H1 (cell line): ENCODE measurements at regions not wholly inside any gene's neighbourhood (a gene's known extent, or its start where the extent isn't known, plus 50 kb on each side); places are given as distances from the start of the nearest gene placed in this dataset.

Experiments used
- CTCF ChIA-PET: fragments of 300-600 bp; sonication (Branson Sonifier 250); formaldehyde crosslinking; loops from one replicate; lab custom pipeline; 2021; ENCODE audit not compliant: partially characterized antibody; lab: Charles Lee
- POLR2A ChIA-PET: fragments of 300-600 bp; sonication (Branson Sonifier 250); formaldehyde crosslinking; loops from one replicate; lab custom pipeline; 2021; ENCODE audit warnings: inconsistent platforms; ENCODE audit not compliant: partially characterized antibody; lab: Charles Lee
- DNase-seq, 2 experiments: peaks; one replicate each; pipeline versions ENCODE4 v3.0.0 to v3.0.0-alpha.2; 2010 to 2022; ENCODE audit warnings: low spot score in 2 of 2, low read depth in 1 of 2, mixed read lengths in 1 of 2
- FAIRE-seq: peaks from 2 replicates; lab custom pipeline; 2011; peaks lifted over from hg19 to GRCh38; lab: Jason Lieb, UNC
- H2AFZ ChIP-seq: 2 replicates; pipeline ENCODE4 v1.8.1; 2012; ENCODE audit warnings: low read length, inconsistent platforms
- H2AK5ac ChIP-seq: 2 replicates; pipeline ENCODE4 v1.6.1; 2013; ENCODE audit warnings: low read depth, low read length
- H2BK120ac ChIP-seq: replicated peaks from 2 replicates; pipeline ENCODE3; 2013; ENCODE audit warnings: low read depth, low read length, inconsistent platforms
- H2BK12ac ChIP-seq: 2 replicates; pipeline ENCODE4 v1.6.1; 2013; ENCODE audit warnings: low read depth, low read length
- H2BK15ac ChIP-seq: 2 replicates; pipeline ENCODE4 v1.6.1; 2013; ENCODE audit warnings: low read length
- H2BK20ac ChIP-seq: 2 replicates; pipeline ENCODE4 v1.6.1; 2013; ENCODE audit warnings: low read length
- H2BK5ac ChIP-seq: 2 replicates; pipeline ENCODE4 v1.6.1; 2013; ENCODE audit warnings: low read depth, low read length
- H3K14ac ChIP-seq: 2 replicates; pipeline ENCODE4 v1.6.1; 2013; ENCODE audit warnings: inconsistent platforms; ENCODE audit not compliant: insufficient read length
- H3K18ac ChIP-seq: 2 replicates; pipeline ENCODE4 v1.6.1; 2013; ENCODE audit warnings: low read length; ENCODE audit errors: extremely low read depth
- H3K23ac ChIP-seq: 2 replicates; pipeline ENCODE4 v1.6.1; 2013; ENCODE audit warnings: inconsistent platforms; ENCODE audit not compliant: insufficient read length
- H3K23me2 ChIP-seq: 2 replicates; pipeline ENCODE4 v1.6.1; 2013; ENCODE audit warnings: low read depth, low read length
- H3K27ac ChIP-seq: 2 replicates; pipeline ENCODE4 v1.6.1; 2011; ENCODE audit warnings: low read depth, low read length, inconsistent platforms
- H3K27me3 ChIP-seq, 4 experiments: replicated peaks in 1 of 4; 1 replicate in 1 of 4; 2 replicates in 3 of 4; pipeline versions ENCODE4 v1.6.1 to v1.8.1; 2011 to 2013; ENCODE audit warnings: low read length in 3 of 4, mild to moderate bottlenecking in 3 of 4, inconsistent platforms in 2 of 4, mixed read lengths in 2 of 4, moderate library complexity in 1 of 4; ENCODE audit not compliant: control insufficient read depth in 3 of 4, insufficient read depth in 3 of 4; ENCODE audit errors: extremely low read depth in 1 of 4
- H3K36me3 ChIP-seq, 4 experiments: 2 replicates each; pipeline versions ENCODE4 v1.6.1 to v1.8.1; 2011 to 2013; ENCODE audit warnings: mild to moderate bottlenecking in 4 of 4, low read length in 3 of 4, moderate library complexity in 2 of 4, control low read depth in 1 of 4, inconsistent platforms in 1 of 4; ENCODE audit not compliant: insufficient read depth in 4 of 4, control insufficient read depth in 2 of 4
- H3K4ac ChIP-seq: replicated peaks from 2 replicates; pipeline ENCODE3; 2013; ENCODE audit warnings: low read length, low read depth, mixed read lengths, inconsistent platforms; ENCODE audit not compliant: insufficient read length
- H3K4me1 ChIP-seq, 4 experiments: replicated peaks in 1 of 4; 1 replicate in 1 of 4; 2 replicates in 3 of 4; pipeline versions ENCODE4 v1.6.1 to v1.8.1; 2011 to 2013; ENCODE audit warnings: low read length in 3 of 4, inconsistent platforms in 2 of 4, mixed read lengths in 1 of 4; ENCODE audit not compliant: insufficient read depth in 4 of 4, control insufficient read depth in 3 of 4
- H3K4me2 ChIP-seq, 2 experiments: 2 replicates each; pipeline versions ENCODE4 v1.6.1 to v1.8.1; 2011 to 2013; ENCODE audit warnings: low read depth in 2 of 2, low read length in 2 of 2, control low read depth in 1 of 2, inconsistent platforms in 1 of 2, mild to moderate bottlenecking in 1 of 2; ENCODE audit not compliant: insufficient read depth in 1 of 2
- H3K4me3 ChIP-seq, 4 experiments: fragments of 200-600, 300-600 bp in 1 of 4; sonication (generic), shearing (Covaris generic), sonication (Bioruptor Twin) in 1 of 4; 2 replicates each; pipeline versions ENCODE4 v1.5.1 to v1.8.1; 2011 to 2016; ENCODE audit warnings: low read length in 4 of 4, low read depth in 3 of 4, control low read depth in 2 of 4, inconsistent platforms in 2 of 4, mild to moderate bottlenecking in 2 of 4, mixed read lengths in 1 of 4, moderate library complexity in 1 of 4; ENCODE audit not compliant: insufficient read depth in 2 of 4; ENCODE audit errors: extremely low read depth in 1 of 4
- H3K56ac ChIP-seq: replicated peaks from 2 replicates; pipeline ENCODE3; 2013; ENCODE audit warnings: low read depth, mild to moderate bottlenecking, mixed read lengths, low read length, inconsistent platforms; ENCODE audit not compliant: insufficient read length
- H3K79me1 ChIP-seq: 2 replicates; pipeline ENCODE4 v1.6.1; 2013; ENCODE audit warnings: low read depth, low read length, control low read depth
- H3K79me2 ChIP-seq, 2 experiments: 2 replicates each; pipeline versions ENCODE4 v1.6.1 to v1.8.1; 2012 to 2013; ENCODE audit warnings: low read length in 2 of 2, mild to moderate bottlenecking in 2 of 2, inconsistent platforms in 1 of 2; ENCODE audit not compliant: insufficient read depth in 2 of 2, control insufficient read depth in 1 of 2
- H3K9ac ChIP-seq, 4 experiments: replicated peaks in 1 of 4; 1 replicate in 1 of 4; 2 replicates in 3 of 4; pipeline versions ENCODE4 v1.6.1 to v1.8.1; 2011 to 2013; ENCODE audit warnings: low read depth in 3 of 4, low read length in 3 of 4, control low read depth in 2 of 4, mild to moderate bottlenecking in 2 of 4, moderate library complexity in 2 of 4, inconsistent platforms in 1 of 4; ENCODE audit errors: extremely low read depth in 1 of 4
- H3K9me3 ChIP-seq, 2 experiments: 2 replicates each; pipeline versions ENCODE4 v1.6.1 to v1.8.1; 2012 to 2013; ENCODE audit warnings: mild to moderate bottlenecking in 2 of 2, moderate library complexity in 2 of 2, control low read depth in 1 of 2, inconsistent platforms in 1 of 2, low read depth in 1 of 2, low read length in 1 of 2, mixed read lengths in 1 of 2; ENCODE audit not compliant: insufficient read depth in 2 of 2
- H4K20me1 ChIP-seq, 2 experiments: replicated peaks in 1 of 2; 2 replicates each; pipeline versions ENCODE3 to v1.8.1; 2011 to 2013; ENCODE audit warnings: inconsistent platforms in 2 of 2, low read length in 2 of 2, mild to moderate bottlenecking in 1 of 2; ENCODE audit not compliant: insufficient read depth in 2 of 2, control insufficient read depth in 1 of 2
- H4K5ac ChIP-seq: 2 replicates; pipeline ENCODE4 v1.6.1; 2013; ENCODE audit warnings: low read length, low read depth, mixed read lengths, inconsistent platforms; ENCODE audit not compliant: insufficient read length
- H4K8ac ChIP-seq: 2 replicates; pipeline ENCODE4 v1.8.0; 2013; ENCODE audit warnings: mild to moderate bottlenecking, moderate library complexity, low read length, inconsistent platforms; ENCODE audit not compliant: insufficient read depth; ENCODE audit errors: extremely low read depth
- H4K91ac ChIP-seq: replicated peaks from 2 replicates; pipeline ENCODE3; 2013; ENCODE audit warnings: low read length, mixed read lengths, inconsistent platforms; ENCODE audit not compliant: insufficient read length
- BCL11A ChIP-seq, 2 experiments: IDR thresholded peaks; one replicate each; pipeline ENCODE4 v1.6.1; 2011; ENCODE audit warnings: low read depth in 2 of 2, low read length in 2 of 2, mild to moderate bottlenecking in 2 of 2
- CHD1 ChIP-seq: IDR thresholded peaks from 2 replicates; pipeline ENCODE4 v1.6.1; 2012; ENCODE audit warnings: low read depth, low read length, improper control_type of control experiment
- EZH2 ChIP-seq: fragments of 200-600 bp; sonication (generic); IDR thresholded peaks from 2 replicates; pipeline ENCODE4 v1.7.1; 2012; ENCODE audit warnings: low read depth, mild to moderate bottlenecking, moderate library complexity, low read length, inconsistent platforms; ENCODE audit not compliant: severe bottlenecking
- FOSL1 ChIP-seq: IDR thresholded peaks from 2 replicates; pipeline ENCODE4 v1.6.1; 2011; ENCODE audit warnings: mild to moderate bottlenecking, low read depth, low read length, moderate library complexity; ENCODE audit not compliant: insufficient read depth
- JUN ChIP-seq: IDR thresholded peaks from 2 replicates; pipeline ENCODE4 v1.6.1; 2011; ENCODE audit warnings: low read depth, mild to moderate bottlenecking, improper control_type of control experiment, low read length
- NANOG ChIP-seq: IDR thresholded peaks from 2 replicates; pipeline ENCODE4 v1.6.1; 2011; ENCODE audit warnings: low read length, low read depth, mild to moderate bottlenecking, inconsistent platforms; ENCODE audit not compliant: insufficient read depth, poor library complexity, severe bottlenecking
- POU5F1 ChIP-seq: IDR thresholded peaks from 2 replicates; pipeline ENCODE4 v1.6.1; 2011; ENCODE audit warnings: low read depth, mild to moderate bottlenecking, low read length, moderate library complexity
- SIN3A ChIP-seq, 2 experiments: IDR thresholded peaks in 1 of 2; conservative IDR thresholded peaks in 1 of 2; 2 replicates each; pipeline ENCODE4 v1.6.1; 2011 to 2012; ENCODE audit warnings: low read length in 2 of 2, improper control_type of control experiment in 1 of 2, low read depth in 1 of 2, mild to moderate bottlenecking in 1 of 2
- TAF1 ChIP-seq: IDR thresholded peaks from 2 replicates; pipeline ENCODE4 v1.6.1; 2011; ENCODE audit warnings: mild to moderate bottlenecking, low read depth, low read length
- WGBS, 2 experiments: shearing (Covaris generic) in 1 of 2; methylation state at CpG; one replicate each; pipeline versions ENCODE4 v1.1.6 to v1.1.7; 2013 to 2015; ENCODE audit warnings: low lambda C conversion rate in 2 of 2, mixed read lengths in 2 of 2, inconsistent platforms in 1 of 2, low coverage in 1 of 2, missing lambda C conversion rate in 1 of 2; ENCODE audit not compliant: insufficient replicate concordance in 2 of 2, insufficient coverage in 1 of 2, insufficient read length in 1 of 2; ENCODE audit errors: extremely low coverage in 1 of 2, missing lambda C conversion rate in 1 of 2; 5-methylcytosine and 5-hydroxymethylcytosine counted together

DNA sequence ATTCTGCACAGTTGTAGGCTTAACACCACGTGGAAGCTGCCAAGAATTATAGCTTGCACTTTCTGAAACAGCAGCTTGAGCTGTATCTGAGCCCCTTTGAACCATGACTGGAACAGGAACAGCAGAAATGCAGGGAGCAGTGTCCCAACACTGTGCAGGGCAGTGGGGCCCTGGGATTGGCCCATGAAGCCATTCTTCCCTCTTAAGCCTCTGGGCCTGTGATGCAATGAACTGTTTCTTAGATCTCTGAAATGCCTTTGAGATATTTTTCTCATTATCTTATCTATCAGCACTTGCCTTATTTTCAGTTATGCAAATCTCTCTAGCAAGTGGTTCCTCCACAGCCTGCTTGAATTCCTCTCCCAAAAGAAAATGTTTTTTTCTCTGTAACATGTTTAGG, 87.0 kb upstream of the MTAP start:
- Histone ChIP-seq H2BK120ac (no peak overlapping the region), H2BK5ac (no peak overlapping the region), H3K14ac (no peak overlapping the region), H3K4me1 (no peaks in the 10 kb centered on the region), H3K23me2 (no peaks in the 10 kb centered on the region), H2AK5ac (no peak overlapping the region), H4K20me1 (no peaks in the 10 kb centered on the region), H3K9ac (no peak overlapping the region), H4K5ac (no peak overlapping the region), H4K91ac (no peak overlapping the region), H3K4me2 (no peak overlapping the region), H3K79me1 (no peaks in the 10 kb centered on the region), H3K56ac (no peak overlapping the region), H2BK20ac (no peak overlapping the region), H2AFZ (no peak overlapping the region), H3K4ac (no peak overlapping the region), H3K36me3 (no peaks in the 10 kb centered on the region), H3K27ac (no peak overlapping the region), H3K9me3 (no peaks in the 10 kb centered on the region), H3K4me3 (no peak overlapping the region), H3K27me3 (no peaks in the 10 kb centered on the region; a peak in 1 of 7 replicates), H3K18ac (no peak overlapping the region), H4K8ac (no peak overlapping the region), H2BK12ac (no peak overlapping the region), H3K23ac (no peak overlapping the region), H2BK15ac (no peak overlapping the region), H3K79me2 (no peaks in the 10 kb centered on the region)
- FAIRE-seq (no peak), DNase-seq (no peak)
- POLR2A ChIA-PET, result no interaction called here
- TF ChIP-seq NANOG (no peak), EZH2 (no peak), POU5F1 (no peak), JUN (no peak), SIN3A (conservative IDR thresholded peaks at IDR 0.05 in 1 of 2, IDR thresholded peaks at IDR 0.05 in 1 of 2; ENCODE audit: low read depth in 1 of 2, low read length in 2 of 2) (no peak), FOSL1 (no peak), CHD1 (no peak), TAF1 (no peak), BCL11A (IDR thresholded peaks at IDR 0.05; ENCODE audit: low read depth in 2 of 2, low read length in 2 of 2) (no peak)
- WGBS, 2 experiments, result 33% methylated on average over 1 of the region's 1 CpG; no CpG with 5 or more reads in 1 of the 2 experiments
- CTCF ChIA-PET, result interaction anchor here (1.6 kb wide), 1 partner anchor 11 kb away, joined by 4 read pairs; no protein-coding TSS in a partner anchor
